GM18861 (cell line): ENCODE measurements at regions not wholly inside any gene's neighbourhood (a gene's known extent, or its start where the extent isn't known, plus 50 kb on each side); places are given as distances from the start of the nearest gene placed in this dataset.

Source experiments
- ATAC-seq: cut with Tn5 transposase; IDR thresholded peaks from one replicate; pipeline ENCODE4 v1.9.1; 2021; ENCODE audit not compliant: unreplicated experiment

DNA sequence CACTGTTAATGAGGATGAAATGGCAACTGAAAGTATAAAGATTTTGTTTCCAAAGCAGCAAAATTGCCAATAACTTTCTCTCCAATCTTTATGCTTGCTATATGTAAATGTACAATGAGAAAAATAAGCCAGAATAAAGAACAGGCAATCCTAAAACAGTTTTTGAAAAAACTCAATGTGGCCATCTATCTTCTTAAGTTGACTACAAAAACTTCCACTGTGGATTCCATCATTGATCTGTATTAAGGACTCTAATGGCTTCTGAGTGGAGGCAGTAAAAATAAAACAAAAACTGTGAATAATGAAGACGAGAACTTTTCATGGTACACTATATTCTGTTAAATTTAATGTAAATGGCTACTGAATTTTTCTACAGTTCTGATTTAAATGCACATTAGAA, 382.9 kb downstream of the TMEM232 start:
- no peak for ATAC-seq

DNA sequence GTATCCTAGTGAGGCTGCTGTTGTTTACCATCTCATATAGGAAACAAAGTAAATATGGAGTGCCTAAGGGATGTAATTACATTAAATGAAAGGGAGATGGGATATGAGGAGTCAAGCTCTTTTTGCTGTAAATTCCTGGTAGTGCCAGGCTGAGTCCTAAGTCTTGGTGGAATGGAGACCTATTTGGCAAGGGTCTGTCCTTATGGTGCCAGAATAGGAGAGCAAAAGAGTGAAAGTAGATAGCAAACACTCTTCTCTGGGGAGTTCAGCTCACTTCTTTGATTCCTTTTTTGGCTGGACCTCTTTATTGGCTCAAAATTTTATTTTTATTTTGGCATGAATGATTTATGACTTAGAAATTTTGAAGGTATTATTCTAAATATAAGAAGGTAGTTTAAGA, 380.8 kb downstream of the TMEM232 start:
- no peak for ATAC-seq

DNA sequence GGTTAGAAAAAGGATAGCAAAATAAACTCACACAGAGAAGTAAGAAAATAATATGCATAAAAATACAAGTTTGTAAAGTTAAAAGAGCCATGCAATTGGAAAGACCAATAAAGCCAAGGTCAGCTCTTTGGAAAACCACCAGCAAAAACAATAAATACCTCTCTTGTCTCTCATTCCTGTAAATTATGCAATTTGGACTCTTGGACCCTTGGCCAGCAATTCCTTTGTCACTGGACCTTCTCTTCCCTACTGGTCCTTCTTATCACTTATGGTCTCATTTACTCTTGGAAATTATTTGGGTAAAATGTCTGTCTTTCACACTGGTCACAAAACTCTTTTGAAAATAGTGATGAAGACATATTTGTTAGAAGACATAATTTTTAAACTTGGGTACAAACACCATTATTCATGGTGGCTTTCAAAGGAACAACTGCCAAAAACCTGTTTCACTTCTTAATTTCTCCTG, 379.5 kb downstream of the TMEM232 start:
- no peak for ATAC-seq

DNA sequence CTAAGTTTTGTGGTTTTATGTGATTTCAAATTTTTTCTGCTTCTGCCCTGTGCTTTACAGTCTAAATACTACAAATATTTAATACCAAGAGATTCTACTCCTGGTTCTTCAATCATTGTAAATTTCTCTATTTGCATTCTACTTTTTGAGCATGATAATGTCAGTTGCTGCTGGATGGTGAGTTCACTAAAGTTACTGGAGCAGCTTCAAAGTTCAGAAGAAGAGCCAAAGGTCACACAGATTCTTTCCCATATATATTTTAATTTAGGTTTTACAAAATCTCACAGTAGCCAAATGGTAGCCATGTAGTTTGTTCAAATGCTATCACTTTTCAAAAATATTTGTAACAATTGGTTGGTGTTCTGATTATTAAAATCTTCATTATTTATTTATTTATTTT, 378.7 kb downstream of the TMEM232 start:
- no peak for ATAC-seq

DNA sequence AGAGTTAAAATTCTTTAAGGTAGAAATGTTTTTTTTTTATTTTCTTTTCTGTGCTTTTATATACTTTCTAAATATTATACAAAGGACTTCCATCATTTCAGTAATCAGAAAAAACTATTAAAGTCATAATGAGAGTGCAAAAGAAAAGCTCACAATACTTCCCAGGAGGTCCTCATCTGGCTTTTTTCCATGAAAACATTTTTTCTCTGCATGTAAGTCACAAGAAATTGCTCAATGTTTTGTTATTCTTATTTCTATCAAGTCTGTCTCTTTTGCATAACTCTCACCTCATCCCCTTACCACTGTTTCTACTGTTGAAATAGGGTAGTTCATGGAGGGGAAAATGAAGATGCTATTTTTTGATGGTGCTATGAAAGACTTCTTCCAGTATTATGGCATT, 375.0 kb downstream of the TMEM232 start:
- ATAC-seq, result no peak

DNA sequence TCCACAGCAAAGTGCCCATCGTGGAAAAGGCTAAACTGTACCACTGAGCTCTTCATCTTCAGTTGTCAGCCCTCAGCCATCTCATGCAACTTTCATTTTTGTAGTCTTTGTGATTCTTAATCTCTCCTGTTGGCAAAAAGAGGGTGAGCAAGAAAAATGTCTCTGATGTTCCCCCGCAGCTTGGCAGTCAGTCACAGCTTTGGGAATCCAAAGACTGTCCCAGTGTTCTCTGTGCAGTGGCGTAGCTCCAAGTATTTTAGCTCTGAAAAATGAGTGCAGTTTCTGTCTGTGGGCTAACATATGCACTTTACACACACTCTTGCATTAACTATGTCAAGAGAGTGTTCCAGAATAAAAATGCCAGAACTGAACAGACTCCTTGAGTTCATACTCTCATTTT, 372.2 kb downstream of the TMEM232 start:
- no peak for ATAC-seq

DNA sequence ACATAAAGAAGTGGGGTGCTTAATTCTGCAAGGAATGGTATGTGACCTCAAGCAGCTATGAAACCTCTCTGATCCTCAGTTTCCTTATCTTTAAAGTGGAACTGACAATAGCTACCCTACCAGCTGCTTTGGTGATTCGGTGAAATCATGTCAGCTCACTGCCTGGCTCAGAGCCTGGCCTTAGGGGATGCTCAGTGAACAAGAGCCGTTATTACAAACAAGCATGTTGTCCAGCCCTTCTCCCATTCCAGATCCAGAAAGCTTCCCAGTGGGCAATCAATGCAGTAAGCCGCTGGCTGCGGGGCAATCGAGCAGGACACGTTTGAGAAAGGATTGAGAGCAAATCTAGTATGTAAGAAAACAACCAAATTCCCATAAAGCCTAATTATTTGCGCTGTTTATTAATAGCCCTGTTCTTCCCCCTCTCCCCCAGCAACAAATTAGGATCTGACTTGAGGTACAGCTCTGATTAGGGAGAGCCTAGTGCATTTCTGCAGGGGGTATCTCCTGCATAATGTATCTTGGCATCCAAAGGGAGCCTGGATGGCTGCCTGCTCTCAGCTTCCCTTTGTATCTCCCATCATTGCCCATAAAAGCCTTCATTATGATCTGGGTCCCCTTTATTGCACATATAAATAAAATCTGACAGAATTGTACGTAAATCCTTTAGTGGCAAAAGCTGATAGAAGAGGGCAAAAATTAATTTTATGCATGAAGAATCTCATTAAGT, 371.4 kb downstream of the TMEM232 start:
- no peak for ATAC-seq

DNA sequence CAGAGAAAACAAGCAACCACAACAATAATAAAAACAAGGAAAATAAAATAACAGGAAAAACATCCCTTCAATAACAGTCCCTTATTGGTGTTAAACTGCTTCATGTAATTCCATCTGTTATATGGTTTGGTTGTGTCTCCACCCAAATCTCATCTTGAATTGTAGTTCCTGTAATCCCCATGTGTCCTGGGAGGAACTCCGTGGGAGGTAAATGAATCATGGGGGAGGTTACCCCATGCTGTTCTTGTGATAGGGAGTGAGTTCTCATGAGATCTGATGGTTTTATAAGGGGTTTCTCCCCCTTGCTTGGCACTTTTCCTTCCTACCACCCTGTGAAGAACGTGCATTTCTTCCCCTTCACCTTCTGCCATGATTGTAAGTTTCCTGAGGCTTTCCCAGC, 369.8 kb downstream of the TMEM232 start:
- no peak for ATAC-seq

DNA sequence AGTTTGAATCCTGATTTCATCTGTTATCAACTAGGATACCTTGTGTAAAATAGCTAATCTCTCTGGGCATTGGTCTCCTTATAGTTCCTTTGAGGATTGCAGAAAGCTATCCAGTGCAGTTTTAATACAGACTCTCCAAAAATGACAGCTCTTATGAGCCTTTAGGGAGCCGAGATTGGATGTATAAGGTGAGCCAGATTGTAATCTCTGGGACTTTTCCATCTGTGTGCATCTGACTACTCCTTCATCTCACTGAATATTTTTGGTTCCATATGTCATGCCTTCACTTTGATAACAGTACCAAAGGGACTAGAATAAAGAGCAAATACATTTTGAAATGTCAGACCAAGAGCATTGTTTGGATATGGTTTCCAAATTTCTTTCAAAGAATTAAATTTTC, 367.2 kb downstream of the TMEM232 start:
- ATAC-seq, result no peak

DNA sequence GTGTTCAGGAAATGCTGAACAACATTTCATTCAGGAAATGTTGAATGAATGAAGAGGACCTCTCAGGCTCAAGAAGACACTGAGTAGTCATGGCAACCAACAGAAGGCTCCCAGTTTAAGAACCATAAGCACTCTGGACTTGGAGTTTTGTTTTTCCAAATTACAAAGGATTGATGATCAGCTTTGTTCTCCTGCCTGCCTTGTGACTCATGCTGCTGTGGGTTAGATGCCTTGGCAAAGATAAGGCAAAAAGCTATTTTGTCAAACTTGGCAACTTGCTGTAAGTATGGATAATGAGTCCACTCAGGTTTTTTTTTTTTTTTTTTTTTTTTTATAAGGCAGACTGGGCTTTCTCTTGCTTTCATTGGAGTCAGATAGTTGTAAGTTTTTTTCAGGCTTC, 365.0 kb downstream of the TMEM232 start:
- no peak for ATAC-seq

DNA sequence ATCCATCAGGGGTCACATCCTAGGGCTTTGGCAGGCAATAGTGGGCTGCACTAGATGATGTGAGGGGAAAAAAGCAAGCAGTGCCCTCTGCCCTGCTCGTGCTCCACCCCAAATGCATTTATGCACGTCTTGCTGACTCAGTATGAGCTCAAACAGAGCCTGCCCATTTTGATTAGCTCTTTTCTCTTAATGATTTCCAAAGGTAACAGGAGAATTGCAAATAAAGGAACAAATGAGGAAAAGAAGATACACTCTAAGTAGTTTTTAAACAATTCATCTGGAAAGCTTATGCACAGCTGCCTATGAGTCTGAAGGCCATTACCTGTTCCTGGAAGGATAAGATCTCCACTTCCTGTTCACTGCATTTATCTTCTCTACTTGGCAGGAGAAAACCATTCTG, 364.2 kb downstream of the TMEM232 start:
- no peak for ATAC-seq

DNA sequence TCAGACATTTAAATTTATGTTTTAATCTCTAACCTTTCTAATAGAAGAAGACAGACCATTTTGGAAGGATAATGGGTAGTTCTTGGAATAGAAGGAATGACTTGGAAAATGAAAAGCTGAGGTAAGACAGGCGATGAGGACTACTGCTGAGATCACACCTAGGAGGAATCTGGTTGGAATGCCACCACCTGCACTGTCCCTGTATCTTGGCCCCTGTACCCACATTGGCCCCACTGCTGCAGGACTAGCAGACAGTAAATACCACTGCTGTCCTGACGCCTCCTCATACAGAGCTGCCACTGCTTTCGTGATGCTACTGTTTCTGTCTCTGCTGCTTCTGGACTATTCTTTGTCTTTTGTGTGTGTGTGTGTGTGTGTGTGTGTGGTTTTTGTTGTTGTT, 359.8 kb downstream of the TMEM232 start:
- ATAC-seq, result no peak
